ENCODE measurements at regions not wholly inside any gene's neighbourhood (a gene's known extent, or its start where the extent isn't known, plus 50 kb on each side); places are given as distances from the start of the nearest gene placed in this dataset.
"Not testable (repeated sequence)": the region's sequence is repeated elsewhere in the genome, so short reads cannot be mapped to it uniquely, and the experiment has no call there.

DNA sequence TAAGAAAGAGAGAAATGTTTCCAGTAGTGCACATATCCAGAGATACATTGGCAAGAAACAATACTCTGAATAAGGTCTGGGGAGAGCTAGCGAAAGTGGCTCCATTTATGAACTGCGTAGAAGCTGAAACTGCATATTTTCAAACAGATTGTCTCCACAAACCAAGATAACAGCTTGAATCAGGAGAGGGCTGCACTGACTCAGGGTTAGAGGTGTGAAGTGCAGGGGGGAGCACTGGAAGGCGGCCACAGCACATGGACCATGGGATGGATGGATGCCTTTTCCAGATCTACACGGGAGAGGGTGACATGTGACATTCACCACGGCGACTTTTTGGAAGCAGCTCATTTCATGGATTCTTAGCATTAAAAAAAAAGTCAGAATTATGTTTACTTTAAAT lies 729.4 kb downstream of the RNF144A start:
- Histone ChIP-seq H3K9me3 (no peaks in the 10 kb centered on the region), H3K27me3 (no peaks in the 10 kb centered on the region), H3K27ac (no peak overlapping the region), H3K36me3 (no peaks in the 10 kb centered on the region), H3K4me1 (ENCODE audit: control insufficient read depth in 1 of 2, insufficient read depth in 1 of 2, low read depth in 1 of 2, low read length in 1 of 2) (no peaks in the 10 kb centered on the region), H3K4me3 (ENCODE audit: low read depth in 1 of 2, low read length in 1 of 2) (no peak overlapping the region)
- TF ChIP-seq, protein P1, sequence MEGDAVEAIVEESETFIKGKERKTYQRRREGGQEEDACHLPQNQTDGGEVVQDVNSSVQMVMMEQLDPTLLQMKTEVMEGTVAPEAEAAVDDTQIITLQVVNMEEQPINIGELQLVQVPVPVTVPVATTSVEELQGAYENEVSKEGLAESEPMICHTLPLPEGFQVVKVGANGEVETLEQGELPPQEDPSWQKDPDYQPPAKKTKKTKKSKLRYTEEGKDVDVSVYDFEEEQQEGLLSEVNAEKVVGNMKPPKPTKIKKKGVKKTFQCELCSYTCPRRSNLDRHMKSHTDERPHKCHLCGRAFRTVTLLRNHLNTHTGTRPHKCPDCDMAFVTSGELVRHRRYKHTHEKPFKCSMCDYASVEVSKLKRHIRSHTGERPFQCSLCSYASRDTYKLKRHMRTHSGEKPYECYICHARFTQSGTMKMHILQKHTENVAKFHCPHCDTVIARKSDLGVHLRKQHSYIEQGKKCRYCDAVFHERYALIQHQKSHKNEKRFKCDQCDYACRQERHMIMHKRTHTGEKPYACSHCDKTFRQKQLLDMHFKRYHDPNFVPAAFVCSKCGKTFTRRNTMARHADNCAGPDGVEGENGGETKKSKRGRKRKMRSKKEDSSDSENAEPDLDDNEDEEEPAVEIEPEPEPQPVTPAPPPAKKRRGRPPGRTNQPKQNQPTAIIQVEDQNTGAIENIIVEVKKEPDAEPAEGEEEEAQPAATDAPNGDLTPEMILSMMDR (IDR thresholded peaks at IDR 0.05): no peak

DNA sequence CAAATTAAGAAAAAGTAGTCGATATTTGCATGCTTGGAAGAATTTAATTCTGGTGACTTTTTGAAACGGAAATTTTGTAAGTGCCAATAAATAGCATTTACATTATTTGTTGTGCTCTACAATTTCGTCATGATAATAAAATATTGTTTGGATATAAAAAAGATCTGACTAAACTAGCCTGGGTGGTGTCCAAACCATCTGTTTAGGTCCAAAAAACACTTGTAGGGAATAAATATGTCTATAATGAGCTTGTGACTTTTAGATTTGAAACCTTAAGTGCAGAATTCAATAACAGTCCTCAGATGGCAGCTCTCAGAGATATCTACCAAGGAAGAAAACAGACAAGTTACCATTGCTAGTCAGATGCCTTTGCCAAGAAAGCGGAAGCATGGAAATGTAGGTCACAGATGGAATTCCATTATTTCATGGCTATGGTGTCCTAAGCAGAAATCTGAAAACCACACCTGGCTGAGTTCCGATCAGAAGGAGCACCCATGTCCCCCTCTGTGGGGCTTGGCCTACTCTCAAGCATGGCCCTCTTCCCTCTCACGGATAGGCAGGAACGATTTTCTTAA lies 731.1 kb downstream of the RNF144A start:
- Histone ChIP-seq H3K27ac (no peak overlapping the region), H3K4me1 (ENCODE audit: control insufficient read depth in 1 of 2, insufficient read depth in 1 of 2, low read depth in 1 of 2, low read length in 1 of 2) (no peaks in the 10 kb centered on the region), H3K27me3 (no peaks in the 10 kb centered on the region), H3K9me3 (no peaks in the 10 kb centered on the region), H3K36me3 (no peaks in the 10 kb centered on the region), H3K4me3 (ENCODE audit: low read depth in 1 of 2, low read length in 1 of 2) (no peak overlapping the region)
- TF ChIP-seq, protein P1 (IDR thresholded peaks at IDR 0.05): no peak

DNA sequence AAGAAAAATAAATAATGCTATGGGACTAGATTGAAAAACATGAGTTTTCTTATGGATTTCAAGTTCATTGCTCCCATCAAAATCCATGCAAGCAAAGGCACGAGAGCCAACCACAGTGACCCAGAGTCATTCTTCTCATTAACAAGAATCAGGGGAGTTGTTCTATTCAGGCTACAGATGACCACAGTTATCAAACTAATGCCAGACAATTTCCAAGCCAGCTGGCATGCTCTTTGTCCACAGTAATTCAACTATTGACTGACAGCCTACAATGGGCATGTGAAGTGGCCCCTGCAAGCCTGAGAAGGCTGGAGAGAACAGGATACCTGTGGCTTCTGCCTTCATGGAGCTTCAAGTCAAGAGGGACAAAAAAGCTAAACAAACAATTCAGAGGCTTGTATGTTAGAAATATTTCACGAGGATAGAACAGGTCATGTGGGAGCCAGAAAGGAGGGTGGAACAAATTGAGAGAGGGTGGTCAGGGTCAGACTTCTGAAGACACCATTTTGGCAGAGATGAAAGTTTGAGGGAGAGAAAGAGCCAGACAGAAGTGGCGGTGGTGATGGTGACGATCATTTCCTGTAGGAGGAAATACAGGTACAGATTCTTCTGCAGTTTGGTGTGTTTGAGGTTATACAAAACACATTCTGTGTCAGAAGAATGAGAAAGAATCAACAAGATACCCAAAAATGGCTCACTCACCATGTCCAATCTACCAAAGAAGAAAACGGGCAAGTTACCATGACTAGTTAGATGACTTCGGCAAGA lies 732.4 kb downstream of the RNF144A start:
- TF ChIP-seq, protein P1 (IDR thresholded peaks at IDR 0.05): no peak
- Histone ChIP-seq H3K27me3 (no peaks in the 10 kb centered on the region), H3K9me3 (no peaks in the 10 kb centered on the region), H3K27ac (no peak overlapping the region), H3K36me3 (no peaks in the 10 kb centered on the region), H3K4me1 (ENCODE audit: control insufficient read depth in 1 of 2, insufficient read depth in 1 of 2, low read depth in 1 of 2, low read length in 1 of 2) (no peaks in the 10 kb centered on the region), H3K4me3 (ENCODE audit: low read depth in 1 of 2, low read length in 1 of 2) (no peak overlapping the region)

DNA sequence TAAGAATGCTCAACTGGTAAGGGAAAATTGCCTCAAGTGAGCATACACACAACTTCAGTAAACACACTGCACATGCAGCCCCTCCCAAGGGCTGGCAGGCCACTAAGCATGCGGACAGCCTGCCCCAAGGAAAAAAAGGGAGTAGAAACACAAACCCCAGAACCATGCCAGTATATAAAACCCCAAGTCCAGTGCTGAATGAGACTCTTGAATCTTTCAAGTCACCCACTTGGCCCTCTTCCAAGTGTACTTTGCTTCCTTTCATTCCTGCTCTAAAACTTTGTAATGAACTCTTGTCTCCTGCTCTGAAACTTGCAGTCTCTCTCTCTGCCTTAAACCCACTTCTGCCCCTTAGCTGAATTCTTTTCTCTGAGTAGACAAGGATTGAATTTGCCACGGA lies 736.4 kb downstream of the RNF144A start:
- Histone ChIP-seq H3K4me1 (ENCODE audit: control insufficient read depth in 1 of 2, insufficient read depth in 1 of 2, low read depth in 1 of 2, low read length in 1 of 2) (no peaks in the 10 kb centered on the region), H3K9me3 (no peaks in the 10 kb centered on the region), H3K27me3 (no peaks in the 10 kb centered on the region), H3K36me3 (no peaks in the 10 kb centered on the region), H3K4me3 (ENCODE audit: low read depth in 1 of 2, low read length in 1 of 2) (no peak overlapping the region), H3K27ac (no peak overlapping the region)
- TF ChIP-seq, protein P1 (IDR thresholded peaks at IDR 0.05): no peak

DNA sequence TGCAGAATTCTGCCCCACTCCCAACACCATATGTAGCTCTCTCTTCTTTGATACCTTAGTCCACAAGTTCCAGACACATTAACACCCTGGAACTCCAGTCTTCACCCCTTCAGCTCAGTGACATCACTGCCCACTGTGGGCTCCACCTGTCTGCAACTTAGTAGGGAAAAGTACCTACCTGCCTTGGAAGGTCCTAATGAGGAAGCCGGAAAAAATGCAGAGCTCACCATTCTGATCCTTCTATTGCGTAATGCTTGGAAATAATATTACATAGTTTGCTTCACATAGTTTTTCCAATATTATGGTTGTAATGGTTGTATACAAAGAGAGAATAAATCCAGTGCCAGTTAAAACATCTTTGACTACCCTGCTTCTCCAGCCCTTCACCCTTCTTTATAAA lies 738.4 kb downstream of the RNF144A start:
- H3K27ac ChIP-seq: no peak overlapping the region
- H3K36me3 ChIP-seq: no peaks in the 10 kb centered on the region
- H3K9me3 ChIP-seq: no peaks in the 10 kb centered on the region
- H3K4me3 ChIP-seq (ENCODE audit: low read depth in 1 of 2, low read length in 1 of 2): no peak overlapping the region
- H3K27me3 ChIP-seq: no peaks in the 10 kb centered on the region
- no peaks in the 10 kb centered on the region for H3K4me1 ChIP-seq (ENCODE audit: control insufficient read depth in 1 of 2, insufficient read depth in 1 of 2, low read depth in 1 of 2, low read length in 1 of 2)
- TF ChIP-seq, protein P1 (IDR thresholded peaks at IDR 0.05): no peak

DNA sequence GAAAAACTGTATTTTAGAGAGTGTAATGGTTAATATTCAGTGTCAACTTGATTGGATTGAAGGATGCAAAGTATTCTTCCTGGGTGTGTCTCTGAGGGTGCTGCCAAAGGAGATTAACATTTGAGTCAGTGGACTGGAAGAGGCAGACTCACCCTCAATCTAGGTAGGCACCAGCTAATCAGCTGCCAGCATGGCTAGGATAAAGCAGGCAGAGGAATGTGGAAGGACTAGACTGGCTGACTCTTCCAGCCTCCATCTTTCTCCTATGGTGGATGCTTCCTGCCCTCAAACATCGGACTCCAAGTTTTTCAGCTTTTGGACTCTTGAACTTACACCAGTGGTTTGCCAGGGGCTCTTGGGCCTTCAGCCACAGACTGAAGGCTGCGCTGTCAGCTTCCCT lies 740.3 kb downstream of the RNF144A start:
- not testable (repeated sequence) for H3K4me3 ChIP-seq (ENCODE audit: low read depth in 1 of 2, low read length in 1 of 2); H3K27me3 ChIP-seq; H3K27ac ChIP-seq

More for the DNA sequence above, 740.3 kb downstream of the RNF144A start:
- H3K9me3 ChIP-seq; H3K36me3 ChIP-seq; H3K4me1 ChIP-seq (ENCODE audit: control insufficient read depth in 1 of 2, insufficient read depth in 1 of 2, low read depth in 1 of 2, low read length in 1 of 2): not testable (repeated sequence)
